A172 (cell line): ENCODE measurements at regions not wholly inside any gene's neighbourhood (a gene's known extent, or its start where the extent isn't known, plus 50 kb on each side); places are given as distances from the start of the nearest gene placed in this dataset.

Source experiments
- DNase-seq: peaks from one replicate; pipeline ENCODE4 v3.0.0-alpha.2; 2015; ENCODE audit warnings: low spot score

DNA sequence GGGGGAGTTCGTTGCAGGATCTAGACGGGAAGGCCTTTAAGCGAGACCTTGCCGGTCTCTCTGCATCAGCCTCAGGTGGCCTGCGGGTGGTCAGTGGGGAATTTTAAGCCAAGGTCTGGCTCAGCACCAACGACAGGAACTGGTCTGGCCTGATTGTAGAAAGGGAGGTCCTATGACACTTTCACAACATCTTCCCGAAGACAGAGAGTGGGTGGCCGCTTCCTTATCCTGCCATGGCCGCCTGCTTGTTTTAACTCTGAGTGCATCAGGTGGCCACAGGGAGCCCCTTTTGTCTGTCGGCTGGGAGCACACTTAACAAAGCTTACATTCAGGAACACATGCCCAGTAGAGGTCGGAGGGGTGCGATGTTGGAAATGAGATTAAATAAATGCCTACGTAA lies 363.7 kb upstream of the MYT1L start:
- no peak for DNase-seq

DNA sequence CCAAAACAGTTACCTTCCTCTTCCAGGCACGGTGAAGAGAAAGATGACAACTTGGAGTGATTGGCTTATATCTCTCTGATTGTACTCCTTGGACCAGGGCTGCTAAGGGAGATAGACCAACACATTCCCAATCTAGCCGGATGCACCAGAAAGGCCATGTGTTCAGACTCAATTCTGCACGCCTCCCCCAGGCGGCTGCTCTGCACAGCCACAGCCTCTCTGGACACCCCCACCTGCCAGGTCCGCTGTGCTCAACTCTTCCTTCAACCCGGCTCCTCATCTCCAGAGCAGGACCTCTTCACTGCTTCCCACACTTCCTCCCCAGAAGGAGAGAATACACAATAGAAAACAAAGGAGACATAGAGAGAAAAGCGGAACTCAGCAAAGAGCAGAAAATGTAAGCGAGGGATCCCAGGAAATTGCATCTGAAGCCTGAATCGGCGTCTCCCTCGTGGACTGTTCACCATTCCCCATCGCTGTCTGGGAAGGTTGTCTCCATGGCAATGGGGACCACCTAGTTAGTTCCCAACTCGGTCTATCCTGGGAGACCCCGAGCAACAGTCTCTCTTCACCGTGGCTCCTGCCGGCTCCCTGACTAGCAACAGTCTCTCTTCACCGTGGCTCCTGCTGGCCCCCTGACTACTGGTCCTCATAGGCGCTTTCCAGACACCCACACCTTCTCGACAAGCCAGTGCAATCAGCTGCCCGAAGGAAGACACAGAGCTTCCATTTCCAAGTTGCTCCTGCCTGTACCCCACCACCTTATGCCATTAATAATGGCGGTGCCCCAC lies 361.7 kb upstream of the MYT1L start:
- no peak for DNase-seq

DNA sequence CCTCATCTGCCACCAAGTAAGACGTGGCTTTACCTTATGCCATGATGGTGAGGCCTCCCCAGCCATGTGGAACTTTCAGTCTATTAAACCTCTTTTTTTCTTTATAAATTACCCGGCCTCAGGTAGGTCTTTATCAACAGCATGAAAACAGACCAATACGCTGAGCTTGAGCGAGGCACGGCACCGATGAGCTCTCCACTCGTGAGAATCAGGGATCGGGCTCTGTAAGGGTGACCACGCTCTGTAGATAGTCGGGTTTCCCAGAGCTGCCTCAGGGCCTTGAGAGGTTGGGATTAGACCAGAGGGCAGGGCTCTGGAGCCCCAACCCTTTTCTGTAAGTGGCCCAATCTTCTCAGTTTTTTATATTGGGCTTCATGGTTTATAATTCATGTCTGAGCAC lies 360.3 kb upstream of the MYT1L start:
- no peak for DNase-seq

DNA sequence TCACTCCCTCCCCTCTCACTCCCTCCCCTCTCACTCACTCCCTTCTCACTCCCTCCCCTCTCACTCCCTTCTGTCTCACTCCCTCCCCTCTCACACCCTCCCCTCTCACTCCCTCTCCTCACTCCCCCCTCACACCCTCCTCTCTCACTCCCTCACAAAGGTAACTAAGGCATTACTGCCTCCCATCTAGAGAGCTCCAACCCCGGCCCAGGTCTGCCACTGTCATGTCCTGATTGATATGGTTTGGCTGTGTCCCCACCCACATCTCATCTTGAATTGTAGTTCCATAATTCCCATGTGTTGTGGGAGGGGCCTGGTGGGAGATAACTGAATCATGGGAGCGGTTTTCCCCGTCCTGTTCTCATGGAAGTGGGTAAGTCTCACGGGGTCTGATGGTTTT lies 359.9 kb upstream of the MYT1L start:
- DNase-seq, result no peak

DNA sequence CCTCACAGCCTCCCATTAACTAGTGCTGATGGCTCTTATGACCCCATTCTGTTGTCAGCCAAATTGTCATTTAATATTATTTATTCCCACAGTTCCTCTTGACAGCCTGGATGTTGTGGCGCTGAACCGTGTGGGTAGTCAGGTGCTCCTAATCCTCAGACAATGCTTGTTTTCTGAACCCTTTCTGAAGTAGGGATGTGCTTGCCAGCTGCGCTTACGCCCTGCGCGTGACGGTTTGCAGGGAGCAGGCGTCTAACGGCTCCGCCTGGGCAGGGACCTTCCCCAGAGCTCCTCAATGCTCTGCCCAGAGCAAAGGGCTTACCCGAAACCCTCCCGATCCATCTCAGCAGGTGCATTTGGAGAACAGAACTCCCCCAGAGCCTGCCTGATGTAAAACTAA lies 358.2 kb upstream of the MYT1L start:
- no peak for DNase-seq

DNA sequence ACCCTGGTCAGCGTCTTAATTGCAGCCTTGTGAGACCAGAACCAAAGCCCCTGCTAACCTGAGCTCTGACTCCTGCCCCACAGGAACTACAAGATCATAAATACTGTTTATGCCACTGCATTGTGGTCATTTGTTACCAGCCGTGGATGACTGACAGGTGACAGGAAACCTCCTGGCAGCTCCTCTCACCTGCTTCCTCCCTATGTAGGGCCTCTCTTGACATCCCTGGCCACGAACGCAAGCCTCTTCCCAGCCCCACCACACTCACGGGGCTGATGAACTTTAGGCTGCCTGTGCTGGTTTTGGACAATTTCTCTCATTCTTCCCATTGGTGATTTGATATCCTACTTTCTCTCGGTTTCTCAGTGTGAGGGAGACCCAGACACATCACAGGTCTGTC lies 357.2 kb upstream of the MYT1L start:
- DNase-seq, result no peak

DNA sequence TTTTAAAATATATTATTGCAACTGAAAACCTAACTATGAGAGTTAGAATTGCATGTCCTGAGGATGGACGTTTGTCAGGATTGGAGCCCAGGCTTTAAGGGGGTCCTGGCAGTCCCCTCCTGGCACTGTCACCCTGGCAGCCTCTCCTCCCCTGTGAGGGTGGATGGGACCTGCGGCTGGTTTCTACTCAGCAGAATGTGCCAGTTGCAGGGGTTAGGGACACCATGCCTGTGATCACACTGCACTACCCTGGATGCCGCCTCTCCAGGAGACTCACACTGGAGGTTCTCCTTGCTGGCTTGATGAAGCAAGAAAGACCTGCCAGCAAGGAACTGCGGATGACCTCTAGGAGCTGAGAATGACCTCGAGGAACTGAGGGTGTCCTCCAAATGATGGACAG lies 356.7 kb upstream of the MYT1L start:
- DNase-seq, result no peak

DNA sequence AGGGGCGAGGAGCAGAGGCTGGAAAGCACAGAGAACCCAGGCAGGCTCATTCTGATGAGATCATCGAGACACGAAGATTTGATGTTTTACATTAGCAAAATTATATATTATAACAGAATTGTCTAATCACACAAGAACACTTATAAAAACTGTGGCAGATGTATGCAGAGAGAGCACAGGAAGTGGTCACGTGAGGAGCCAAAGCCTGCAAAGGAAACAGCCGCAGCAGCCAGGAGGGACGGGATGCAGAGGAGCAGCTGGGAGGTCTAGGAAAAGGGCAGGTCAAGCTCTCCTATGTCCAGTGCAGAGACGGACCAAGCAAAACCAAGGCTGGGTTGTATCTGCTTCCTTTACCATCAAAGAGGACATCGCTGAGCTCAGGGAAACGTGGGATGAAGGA lies 355.1 kb upstream of the MYT1L start:
- no peak for DNase-seq

DNA sequence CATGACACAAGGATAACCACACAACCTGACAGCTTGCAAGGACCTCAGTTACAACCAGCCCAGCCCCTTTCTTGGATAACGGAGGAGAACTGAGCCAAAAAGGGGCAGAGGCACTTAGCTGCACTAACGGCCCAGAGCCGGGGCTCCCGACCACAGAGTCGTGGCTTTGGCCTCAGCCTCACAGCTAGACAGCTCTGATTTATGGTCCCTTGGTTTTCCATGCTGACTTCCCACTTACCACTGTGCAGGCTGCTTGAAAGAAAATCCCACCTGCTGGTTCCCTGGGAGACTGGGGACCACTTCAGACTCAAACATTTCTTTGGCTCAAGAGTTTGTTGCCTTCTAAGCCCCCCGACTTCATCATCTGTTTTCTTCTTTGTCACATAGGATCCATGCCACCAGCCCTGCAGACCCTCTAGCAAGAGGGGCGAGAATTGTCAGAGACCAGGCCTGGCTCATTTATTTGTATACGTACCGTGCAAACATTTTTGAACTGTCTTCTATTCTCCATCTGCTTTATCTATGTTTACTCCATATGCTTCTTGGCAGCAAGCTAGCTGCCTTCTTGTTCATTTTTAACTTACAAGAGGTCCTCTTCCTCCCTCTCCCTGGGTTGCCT lies 352.6 kb upstream of the MYT1L start:
- DNase-seq, result no peak

DNA sequence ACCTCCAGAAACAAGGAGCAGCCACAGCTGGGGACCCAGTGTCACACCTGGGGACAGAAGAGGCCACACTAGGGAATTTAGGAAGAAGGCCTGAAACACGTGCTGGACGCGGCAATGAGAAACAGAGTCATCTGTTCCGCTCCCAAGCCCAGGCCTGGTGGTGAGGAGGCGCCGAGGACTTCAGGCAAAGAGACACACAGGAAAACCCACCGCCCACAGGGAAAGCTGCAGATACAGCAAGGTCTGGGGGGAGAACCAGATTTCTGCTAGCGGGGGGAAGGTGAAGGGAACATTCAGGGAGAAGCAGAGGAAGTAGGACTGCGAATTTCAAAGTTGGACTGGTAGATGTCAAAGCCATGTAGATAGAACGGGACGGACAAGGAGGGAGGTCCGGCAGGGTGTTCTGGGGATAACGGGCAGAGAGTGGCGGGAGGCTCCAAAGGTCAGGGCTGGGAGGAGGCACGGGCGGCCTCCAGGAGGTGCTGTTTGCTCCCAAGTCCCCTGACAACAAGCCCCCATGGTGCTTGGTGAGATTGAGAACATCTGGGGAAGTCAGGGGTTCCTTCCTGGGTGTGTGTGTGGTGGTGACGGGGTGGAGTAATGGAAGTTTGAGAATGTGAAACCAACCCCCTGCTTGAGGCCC lies 351.7 kb upstream of the MYT1L start:
- no peak for DNase-seq

DNA sequence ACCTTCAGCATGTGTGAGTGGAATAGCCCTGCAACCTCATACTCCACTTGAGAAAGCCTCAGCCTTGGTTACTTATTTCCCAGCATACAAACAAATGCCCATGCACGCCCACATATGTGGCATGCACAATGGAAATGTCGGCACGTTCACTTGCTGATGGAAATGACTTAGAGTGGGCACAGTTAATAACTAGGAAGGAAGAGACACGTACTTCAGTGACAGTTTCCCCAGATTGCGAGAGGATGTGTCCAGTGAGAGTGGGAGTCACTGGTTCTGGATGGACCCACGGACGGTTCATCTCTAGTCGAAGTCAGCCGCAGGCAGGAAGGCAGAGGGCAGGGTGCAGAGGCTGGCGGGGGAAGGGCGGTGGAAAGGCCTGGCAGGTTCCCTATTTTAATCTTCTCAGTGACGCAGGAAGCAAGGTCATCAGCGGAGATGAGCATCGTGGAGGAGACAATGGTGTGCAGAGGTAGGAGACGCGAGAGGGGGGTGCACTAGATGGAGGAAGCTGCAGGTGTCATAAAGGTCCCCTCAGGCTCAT lies 350.7 kb upstream of the MYT1L start:
- DNase-seq, result no peak

DNA sequence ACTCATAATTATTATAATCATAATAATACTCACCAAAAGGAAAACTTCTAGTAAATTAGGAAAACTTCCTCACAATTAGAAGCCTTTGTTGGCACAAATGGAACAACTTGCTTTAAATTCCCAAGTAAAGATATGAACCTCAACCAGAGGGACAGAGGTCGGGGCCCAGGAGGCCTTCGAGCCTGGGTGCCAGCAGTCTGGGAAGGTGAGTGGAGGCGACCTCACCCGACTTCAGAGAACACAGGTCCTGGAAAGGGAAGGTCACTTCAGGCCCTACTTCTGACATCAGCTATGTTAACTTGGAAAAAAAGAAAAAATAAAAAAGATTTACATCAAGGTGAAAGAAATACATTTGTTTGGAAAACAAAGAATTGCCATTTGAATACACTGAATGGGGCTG lies 350.0 kb upstream of the MYT1L start:
- no peak for DNase-seq

DNA sequence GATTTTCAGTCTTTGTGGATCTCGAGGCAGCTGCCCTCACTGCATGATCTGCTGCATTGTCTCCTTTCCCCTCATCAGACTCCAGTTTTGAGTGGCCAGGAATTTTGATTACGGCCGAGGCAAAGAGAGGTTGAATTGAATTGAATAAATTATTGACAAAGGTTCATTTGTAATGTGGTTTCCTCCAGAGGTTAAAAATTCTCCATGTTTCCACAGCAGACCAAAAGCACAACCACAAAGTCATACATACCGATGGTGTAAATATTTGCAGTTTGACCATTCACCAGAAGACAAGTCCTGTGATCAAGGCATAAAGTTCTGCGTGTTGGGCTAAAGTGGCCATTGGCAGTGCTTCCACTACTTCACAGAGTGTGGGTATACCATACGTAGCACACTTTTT lies 343.8 kb upstream of the MYT1L start:
- no peak for DNase-seq

DNA sequence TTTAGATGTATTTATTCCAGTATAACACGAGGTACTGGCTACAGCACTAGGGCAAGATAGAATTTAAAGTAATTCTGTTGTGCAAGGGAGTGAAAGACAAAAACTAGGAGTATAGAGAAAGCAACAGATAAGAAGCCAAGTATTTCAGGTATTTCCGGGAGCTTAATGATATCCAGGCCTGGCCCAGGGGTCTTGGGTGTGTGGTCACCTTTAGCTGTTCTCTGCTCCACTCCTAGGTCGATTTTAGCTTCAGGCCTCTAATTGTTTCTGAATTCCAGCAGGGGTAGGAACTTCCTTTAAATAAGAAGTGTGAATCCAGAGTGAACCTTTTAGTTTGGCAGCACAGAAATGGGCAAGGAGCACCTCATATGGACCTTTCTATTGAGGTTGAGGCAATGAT lies 342.3 kb upstream of the MYT1L start:
- no peak for DNase-seq

DNA sequence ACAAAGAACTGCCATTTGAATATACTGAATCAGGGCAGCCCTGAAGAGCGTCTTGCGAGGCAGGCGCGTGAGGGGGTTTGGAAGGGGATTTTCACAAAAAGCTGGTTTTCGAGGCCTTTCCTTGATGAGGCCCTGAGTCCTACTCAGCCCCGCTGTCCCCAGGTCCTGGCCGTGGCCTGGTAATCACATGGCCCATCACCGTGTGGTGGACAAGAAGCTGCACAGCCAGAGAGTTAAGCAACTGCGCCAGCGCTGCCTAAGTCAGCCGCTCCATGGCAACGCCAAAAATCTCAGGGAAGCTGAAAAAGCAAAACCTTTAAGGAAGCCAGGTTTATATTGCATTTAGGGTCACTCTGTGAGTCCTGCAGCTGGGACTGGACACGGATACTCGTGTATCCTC lies 341.2 kb upstream of the MYT1L start:
- no peak for DNase-seq

DNA sequence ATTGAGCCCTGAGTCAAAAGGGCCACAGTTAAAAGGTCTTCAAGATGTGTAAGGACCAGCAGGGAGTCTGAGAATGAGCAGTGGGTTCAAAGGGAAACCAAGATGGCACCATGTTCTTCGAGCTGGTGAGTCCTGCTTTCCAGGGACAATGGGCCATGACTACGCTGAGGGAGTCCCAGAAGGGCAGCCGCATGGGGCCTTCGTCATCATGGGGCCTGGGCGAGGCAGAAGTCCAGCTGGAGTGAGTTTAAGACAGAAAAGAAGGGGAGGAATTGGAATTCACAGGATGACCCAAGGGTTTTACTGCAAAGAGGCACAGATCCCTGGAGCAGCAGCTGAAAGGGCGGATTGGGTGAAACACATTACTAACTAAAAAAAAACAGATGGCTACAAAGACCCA lies 340.8 kb upstream of the MYT1L start:
- DNase-seq, result no peak

DNA sequence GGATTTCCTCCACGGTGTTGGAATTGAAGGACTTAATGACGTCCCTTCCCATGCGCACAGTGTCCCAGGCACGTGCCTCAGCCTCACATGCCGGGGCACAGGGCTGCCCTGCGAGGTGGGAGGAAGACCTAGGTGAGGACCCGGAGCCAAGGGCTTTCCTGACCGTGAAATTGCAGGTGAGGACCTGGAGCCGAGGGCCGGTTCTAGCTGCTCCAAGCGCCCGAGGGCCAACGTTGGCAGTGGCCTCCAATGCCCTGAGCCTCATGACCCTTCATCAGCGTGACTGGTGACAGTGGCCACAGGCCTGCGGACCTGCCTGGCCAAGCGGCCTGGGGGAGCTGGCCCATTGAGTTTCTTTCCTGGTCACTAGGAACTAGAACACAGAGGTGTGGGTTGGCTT lies 338.2 kb upstream of the MYT1L start:
- no peak for DNase-seq

DNA sequence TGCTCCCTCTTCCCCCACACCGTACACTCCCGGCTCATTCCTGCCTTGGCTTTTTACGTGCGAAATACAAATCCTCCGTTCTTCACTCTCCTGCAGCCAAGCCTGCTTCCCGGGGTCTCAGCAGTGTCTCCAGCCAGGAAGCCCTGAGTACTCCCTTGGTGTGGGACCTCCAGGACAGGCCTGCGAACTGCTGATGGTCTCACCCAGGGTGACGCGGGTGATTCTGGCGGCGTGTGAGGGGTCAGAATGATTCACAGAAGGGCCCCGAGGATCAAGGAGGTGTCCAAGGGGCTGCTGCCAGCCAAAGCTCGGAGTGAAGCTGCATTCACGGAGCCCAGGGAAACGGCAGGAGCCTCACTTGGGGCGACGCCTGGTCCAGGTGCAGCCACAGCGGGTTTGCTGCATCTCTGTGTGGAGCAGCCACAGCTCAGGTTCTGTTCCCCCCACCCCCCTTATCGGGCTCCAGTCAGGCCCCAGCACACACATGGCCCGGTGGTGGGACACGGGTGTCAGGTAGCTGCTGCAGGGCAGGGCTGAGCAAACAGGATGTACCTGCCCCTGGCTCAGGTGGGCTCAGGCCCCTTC lies 337.7 kb upstream of the MYT1L start:
- DNase-seq, result no peak

DNA sequence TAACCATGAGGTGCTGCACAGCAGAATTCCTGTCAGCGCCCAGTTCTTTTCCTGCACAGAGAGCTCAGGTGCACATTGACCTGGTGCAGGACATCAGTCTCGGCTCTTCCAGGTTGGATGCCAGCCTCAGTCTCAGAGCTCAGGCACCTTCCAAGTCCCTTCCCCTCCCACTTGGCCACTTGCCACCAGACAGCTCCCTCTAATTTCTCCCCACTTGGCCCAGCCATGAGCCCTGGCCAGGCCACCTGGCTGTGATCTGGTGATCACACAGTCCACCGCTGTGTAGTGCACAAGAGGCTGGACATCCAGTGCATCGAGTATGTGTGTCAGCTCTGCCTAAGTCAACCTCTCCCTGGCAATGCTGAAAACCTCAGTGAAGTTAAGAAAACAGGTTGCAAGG lies 336.6 kb upstream of the MYT1L start:
- no peak for DNase-seq

DNA sequence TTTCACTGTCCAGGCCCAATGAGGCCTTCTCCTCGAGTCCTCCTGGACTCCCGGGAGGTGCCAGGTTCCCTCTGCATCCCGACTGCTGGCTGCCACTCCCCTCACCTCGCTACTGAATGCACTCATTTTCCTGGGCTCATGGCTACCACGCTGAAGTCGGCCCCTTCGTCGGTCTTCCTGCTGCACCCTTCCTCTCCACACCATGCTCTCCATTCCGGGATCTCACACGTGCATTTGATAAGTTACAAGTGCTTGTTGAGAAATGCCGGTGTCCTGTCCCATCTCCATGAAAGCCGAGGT lies 334.7 kb upstream of the MYT1L start:
- DNase-seq, result no peak

DNA sequence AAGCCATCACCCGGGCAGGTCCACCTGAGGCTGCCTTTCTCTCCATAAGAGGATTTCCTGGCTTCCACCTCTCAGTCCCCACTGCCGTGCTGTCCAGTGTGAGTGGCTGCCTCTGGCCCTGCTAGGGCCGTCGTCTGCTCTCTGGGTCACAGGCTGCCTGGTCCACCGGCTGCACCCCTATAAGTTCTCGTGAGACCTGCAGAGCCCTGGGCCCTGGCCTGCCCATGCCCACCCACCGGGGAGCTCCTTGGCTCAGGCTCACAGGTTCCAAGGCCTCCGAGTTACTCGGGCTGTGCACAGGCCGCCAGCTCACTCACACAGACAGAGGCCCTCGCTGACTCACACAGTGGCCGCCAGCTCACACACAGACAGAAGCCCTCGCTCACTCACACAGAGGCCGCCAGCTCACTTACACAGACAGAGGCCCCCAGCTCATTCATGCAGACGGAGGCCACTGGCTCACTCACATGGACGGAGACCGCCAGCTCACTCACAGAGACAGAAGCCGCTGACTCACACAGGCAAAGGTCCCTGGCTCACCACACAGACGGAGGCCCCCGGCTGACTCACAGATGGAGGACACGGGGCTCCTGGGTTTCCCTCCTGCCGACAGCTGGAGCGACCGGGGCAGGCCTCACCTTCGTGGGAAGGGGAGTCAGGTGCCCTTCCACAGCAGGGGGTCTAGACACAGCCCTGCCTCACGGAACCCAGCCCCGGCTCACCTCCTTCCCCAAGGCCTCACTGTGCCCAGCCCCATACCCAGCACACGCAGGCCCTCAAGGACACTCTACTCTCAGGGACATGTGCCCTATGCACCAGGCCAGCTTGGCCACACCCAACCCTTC lies 334.1 kb upstream of the MYT1L start:
- peak; percentile 92 for DNase-seq
